ENCODE measurements at regions not wholly inside any gene's neighbourhood (a gene's known extent, or its start where the extent isn't known, plus 50 kb on each side); places are given as distances from the start of the nearest gene placed in this dataset.

- peak; percentile 48; the same call in 1 of the 2 replicates for TF ChIP-seq BCL3 (CRISPR knock-in tag; IDR thresholded peaks at IDR 0.05)
- peak; percentile 75; the same call in 1 of the 2 replicates for TF ChIP-seq RFXAP (CRISPR knock-in tag; IDR thresholded peaks at IDR 0.05; ENCODE audit: borderline replicate concordance)
- peak; percentile 67; the same call in 1 of the 2 replicates for TF ChIP-seq ZNF772 (CRISPR knock-in tag; IDR thresholded peaks at IDR 0.05)
- TF ChIP-seq GATAD2A (CRISPR knock-in tag; IDR thresholded peaks at IDR 0.05) = peak; percentile 100
- TF ChIP-seq ZBTB14 (CRISPR knock-in tag; IDR thresholded peaks at IDR 0.05) = no peak
- TF ChIP-seq SP2 (CRISPR knock-in tag; IDR thresholded peaks at IDR 0.05) = no peak
- peak; percentile 97 for TF ChIP-seq ATF2 (CRISPR knock-in tag; IDR thresholded peaks at IDR 0.05)
- no peak for TF ChIP-seq GTF3A (CRISPR knock-in tag; conservative IDR thresholded peaks at IDR 0.05)
- TF ChIP-seq MBD4 (IDR thresholded peaks at IDR 0.05; ENCODE audit: borderline replicate concordance, low read length) = peak; percentile 100
- peak; percentile 94 for TF ChIP-seq SNAPC2 (CRISPR knock-in tag; IDR thresholded peaks at IDR 0.05)
- TF ChIP-seq EEA1 (CRISPR knock-in tag; IDR thresholded peaks at IDR 0.05; ENCODE audit: borderline replicate concordance) = no peak
- TF ChIP-seq ZNF672 (CRISPR knock-in tag; IDR thresholded peaks at IDR 0.05) = no peak
- TF ChIP-seq ZNF24 (IDR thresholded peaks at IDR 0.05) = peak; percentile 84
- TF ChIP-seq ZNF263 (CRISPR knock-in tag; IDR thresholded peaks at IDR 0.05) = peak; percentile 94
- no peak for TF ChIP-seq DMTF1 (CRISPR knock-in tag; IDR thresholded peaks at IDR 0.05)
- TF ChIP-seq FOSL1 (CRISPR knock-in tag; IDR thresholded peaks at IDR 0.05; ENCODE audit: borderline replicate concordance) = peak; percentile 100
- no peak for TF ChIP-seq CCAR2 (optimal IDR thresholded peaks at IDR 0.05; ENCODE audit: low read depth, low read length)
- TF ChIP-seq YEATS4 (CRISPR knock-in tag; IDR thresholded peaks at IDR 0.05; ENCODE audit: borderline replicate concordance) = peak; percentile 69; the same call in 1 of the 2 replicates
- TF ChIP-seq ZNF143 (CRISPR knock-in tag; IDR thresholded peaks at IDR 0.05) = no peak
- peak; percentile 100 for TF ChIP-seq FOXA1 (IDR thresholded peaks at IDR 0.05)
- TF ChIP-seq FOXA1 (CRISPR knock-in tag; IDR thresholded peaks at IDR 0.05) = peak; percentile 100
- peak; percentile 62 for TF ChIP-seq TEAD3 (CRISPR knock-in tag; optimal IDR thresholded peaks at IDR 0.05; ENCODE audit: borderline replicate concordance)
- peak; percentile 99 for TF ChIP-seq JUND (CRISPR knock-in tag; IDR thresholded peaks at IDR 0.05)
- peak; percentile 95 for TF ChIP-seq SNAPC5 (CRISPR knock-in tag; IDR thresholded peaks at IDR 0.05; ENCODE audit: borderline replicate concordance)
- TF ChIP-seq HBP1 (CRISPR knock-in tag; IDR thresholded peaks at IDR 0.05; ENCODE audit: low read depth) = peak; percentile 88; the same call in 1 of the 2 replicates
Measured at GRCh38 chr2:48221846-48222516, 92.5 kb upstream of the FOXN2 start (continued).
